Testis (tissue), 2 donors: ENCODE measurements at regions not wholly inside any gene's neighbourhood (a gene's known extent, or its start where the extent isn't known, plus 50 kb on each side); places are given as distances from the start of the nearest gene placed in this dataset.

Experiments used
- POLR2A ChIP-seq: fragments of 450-650 bp; IDR thresholded peaks from one replicate; pipeline ENCODE4 v1.6.1; 2017; ENCODE audit warnings: antibody characterized with exemption, mild to moderate bottlenecking, moderate library complexity
- TF ChIP-seq, protein P1 (sequence below), 3 experiments: fragments of 450-650 bp in 2 of 3; fragments of 200-600 bp in 1 of 3; sonication (generic) in 1 of 3; IDR thresholded peaks; one replicate each; pipeline ENCODE4 v1.5.1; 2016 to 2019; ENCODE audit warnings: antibody characterized with exemption in 3 of 3, mild to moderate bottlenecking in 2 of 3, moderate library complexity in 1 of 3

DNA sequence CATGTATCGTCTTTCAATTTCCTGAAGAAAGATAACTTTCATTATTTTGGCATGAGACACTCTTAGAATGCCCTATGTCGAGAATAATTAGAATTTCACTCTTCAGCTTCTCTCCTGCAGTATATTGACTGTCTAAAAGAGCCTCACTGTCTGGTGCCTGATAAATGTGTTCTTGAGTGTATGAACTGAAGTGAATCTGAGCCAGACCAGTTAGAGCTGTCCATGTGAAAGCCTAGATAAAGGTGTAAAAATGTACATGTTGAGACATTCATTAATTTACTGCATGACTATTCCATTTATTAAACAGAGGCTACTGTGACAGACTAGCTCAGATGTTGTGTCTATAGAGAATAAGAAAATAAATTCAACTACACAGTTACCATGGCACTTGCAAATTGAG, 283.2 kb downstream of the PCDH18 start:
- TF ChIP-seq, protein P1, sequence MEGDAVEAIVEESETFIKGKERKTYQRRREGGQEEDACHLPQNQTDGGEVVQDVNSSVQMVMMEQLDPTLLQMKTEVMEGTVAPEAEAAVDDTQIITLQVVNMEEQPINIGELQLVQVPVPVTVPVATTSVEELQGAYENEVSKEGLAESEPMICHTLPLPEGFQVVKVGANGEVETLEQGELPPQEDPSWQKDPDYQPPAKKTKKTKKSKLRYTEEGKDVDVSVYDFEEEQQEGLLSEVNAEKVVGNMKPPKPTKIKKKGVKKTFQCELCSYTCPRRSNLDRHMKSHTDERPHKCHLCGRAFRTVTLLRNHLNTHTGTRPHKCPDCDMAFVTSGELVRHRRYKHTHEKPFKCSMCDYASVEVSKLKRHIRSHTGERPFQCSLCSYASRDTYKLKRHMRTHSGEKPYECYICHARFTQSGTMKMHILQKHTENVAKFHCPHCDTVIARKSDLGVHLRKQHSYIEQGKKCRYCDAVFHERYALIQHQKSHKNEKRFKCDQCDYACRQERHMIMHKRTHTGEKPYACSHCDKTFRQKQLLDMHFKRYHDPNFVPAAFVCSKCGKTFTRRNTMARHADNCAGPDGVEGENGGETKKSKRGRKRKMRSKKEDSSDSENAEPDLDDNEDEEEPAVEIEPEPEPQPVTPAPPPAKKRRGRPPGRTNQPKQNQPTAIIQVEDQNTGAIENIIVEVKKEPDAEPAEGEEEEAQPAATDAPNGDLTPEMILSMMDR (IDR thresholded peaks at IDR 0.05): no peak
- no peak for TF ChIP-seq POLR2A
